IPS-15b (cell line): ENCODE measurements at regions not wholly inside any gene's neighbourhood (a gene's known extent, or its start where the extent isn't known, plus 50 kb on each side); places are given as distances from the start of the nearest gene placed in this dataset.

Experiments used
- H3K27me3 ChIP-seq: one replicate; pipeline ENCODE4 v1.6.1; 2013; ENCODE audit warnings: low read length; ENCODE audit not compliant: control insufficient read depth, insufficient read depth
- H3K36me3 ChIP-seq: one replicate; pipeline ENCODE4 v1.6.1; 2013; ENCODE audit warnings: low read length; ENCODE audit not compliant: control insufficient read depth, insufficient read depth
- H3K4me1 ChIP-seq: one replicate; pipeline ENCODE4 v1.6.1; 2013; ENCODE audit warnings: mild to moderate bottlenecking, low read length; ENCODE audit not compliant: control insufficient read depth, insufficient read depth
- H3K4me3 ChIP-seq: one replicate; pipeline ENCODE4 v1.5.1; 2013; ENCODE audit warnings: low read depth, low read length
- H3K9ac ChIP-seq: one replicate; pipeline ENCODE4 v1.6.1; 2013; ENCODE audit warnings: low read depth, mild to moderate bottlenecking, low read length
- H3K9me3 ChIP-seq: one replicate; pipeline ENCODE4 v1.6.1; 2013; ENCODE audit warnings: mild to moderate bottlenecking, low read length; ENCODE audit not compliant: control insufficient read depth, insufficient read depth

DNA sequence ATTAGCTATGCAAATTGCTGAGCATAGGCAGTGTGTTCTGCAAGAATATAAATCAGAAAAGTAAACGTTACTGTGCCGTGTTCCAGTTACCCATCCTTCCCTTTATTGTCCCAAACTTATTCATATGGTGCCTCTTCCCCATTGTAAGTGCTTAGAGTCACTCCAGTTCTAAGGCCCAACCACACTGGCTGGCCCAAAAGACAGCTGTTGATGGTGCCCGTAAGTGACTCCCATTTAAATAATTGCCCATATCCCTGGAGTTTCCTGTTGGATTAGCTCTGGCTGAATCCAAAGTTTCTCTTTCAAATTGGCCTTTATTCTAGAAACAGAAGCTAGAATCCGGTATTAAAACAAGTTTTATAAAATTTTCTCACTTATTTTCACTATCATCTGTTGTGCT, 400.1 kb upstream of the DDHD1 start:
- Histone ChIP-seq H3K4me3 (no peak overlapping the region), H3K9ac (no peak overlapping the region), H3K36me3 (no peaks in the 10 kb centered on the region), H3K9me3 (no peaks in the 10 kb centered on the region), H3K4me1 (no peaks in the 10 kb centered on the region), H3K27me3 (no peaks in the 10 kb centered on the region)

DNA sequence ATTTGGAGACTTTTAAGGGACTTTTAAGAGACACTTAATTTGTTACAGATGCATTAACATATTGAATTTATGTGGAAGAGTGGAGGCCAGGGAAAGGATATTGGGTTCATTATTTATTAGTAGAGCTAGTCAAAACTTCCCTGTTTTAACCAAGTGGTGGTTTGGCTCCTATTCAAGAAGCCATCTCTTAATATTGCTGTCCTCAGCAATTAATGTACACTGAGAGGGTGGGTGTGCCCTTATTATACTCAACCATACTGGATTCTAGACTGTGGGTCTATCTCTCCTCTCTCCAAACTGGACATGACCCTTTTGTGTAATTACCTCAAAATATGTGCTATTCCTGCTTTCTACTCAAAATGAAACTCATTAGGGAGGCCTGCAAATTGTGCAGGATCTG, 398.7 kb upstream of the DDHD1 start:
- Histone ChIP-seq H3K36me3 (no peaks in the 10 kb centered on the region), H3K27me3 (no peaks in the 10 kb centered on the region), H3K4me3 (no peak overlapping the region), H3K4me1 (no peaks in the 10 kb centered on the region), H3K9me3 (no peaks in the 10 kb centered on the region), H3K9ac (no peak overlapping the region)

DNA sequence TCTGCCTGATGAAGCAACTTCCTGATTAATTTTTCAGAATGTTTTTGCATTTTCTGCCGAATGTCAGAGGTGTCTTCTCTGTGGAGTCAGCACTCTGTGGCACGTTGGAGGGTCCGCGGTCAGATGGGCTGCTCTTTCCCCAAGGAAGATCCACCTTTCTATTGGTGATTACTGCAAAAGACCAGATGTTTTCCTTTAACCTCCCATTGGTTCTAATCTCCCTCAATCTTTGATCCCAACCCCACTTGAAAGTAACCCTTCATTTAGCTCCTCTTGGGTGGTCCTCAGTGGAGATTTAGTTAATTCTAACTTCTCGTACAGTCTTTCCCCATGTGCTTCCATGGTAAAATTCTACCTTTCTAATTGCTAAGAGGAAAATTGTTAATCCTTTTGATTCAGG, 397.7 kb upstream of the DDHD1 start:
- no peaks in the 10 kb centered on the region for H3K9me3 ChIP-seq
- no peaks in the 10 kb centered on the region for H3K27me3 ChIP-seq
- H3K9ac ChIP-seq = no peak overlapping the region
- no peaks in the 10 kb centered on the region for H3K36me3 ChIP-seq
- H3K4me3 ChIP-seq = no peak overlapping the region
- no peaks in the 10 kb centered on the region for H3K4me1 ChIP-seq

DNA sequence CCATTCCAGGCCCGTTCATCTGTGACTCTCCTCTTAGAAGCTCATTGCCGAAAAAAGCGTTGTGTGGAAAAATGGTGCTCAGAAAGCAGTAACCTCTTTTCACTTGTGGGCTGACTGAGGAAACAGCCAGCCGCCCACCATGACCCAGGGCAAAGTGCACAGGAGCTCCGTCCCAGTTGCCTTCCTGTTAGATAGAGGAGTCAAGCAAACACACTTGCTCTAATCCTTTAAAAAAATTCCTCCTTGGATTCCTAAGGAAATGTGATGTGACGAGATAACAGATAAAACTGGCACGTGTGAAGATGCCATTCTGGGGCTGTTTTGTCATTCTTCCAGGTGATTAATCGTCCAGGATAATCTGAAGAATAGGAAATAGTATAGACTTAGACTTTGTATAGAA, 396.8 kb upstream of the DDHD1 start:
- Histone ChIP-seq H3K36me3 (no peaks in the 10 kb centered on the region), H3K4me1 (no peaks in the 10 kb centered on the region), H3K27me3 (no peaks in the 10 kb centered on the region), H3K9me3 (no peaks in the 10 kb centered on the region), H3K9ac (no peak overlapping the region), H3K4me3 (no peak overlapping the region)

DNA sequence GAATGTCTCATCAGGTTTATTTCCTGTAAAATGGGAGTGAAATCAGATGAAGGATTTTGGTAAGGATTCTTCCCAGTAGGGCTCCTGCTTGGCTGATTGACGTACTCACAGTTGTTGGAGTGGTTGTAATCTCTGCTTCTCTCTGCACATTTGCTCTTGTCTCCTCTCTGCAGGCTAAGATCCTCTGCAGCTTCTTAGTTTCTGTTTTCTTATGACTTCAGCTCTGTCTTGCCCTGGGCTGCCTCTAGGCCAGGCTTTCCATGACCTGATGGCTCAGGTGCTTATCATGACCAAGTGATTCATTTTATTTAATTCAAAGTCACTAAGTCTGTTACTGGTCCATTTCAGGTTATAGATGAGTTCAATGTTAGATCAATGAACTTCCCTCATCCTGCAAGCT, 394.5 kb upstream of the DDHD1 start:
- no peak overlapping the region for H3K9ac ChIP-seq
- H3K9me3 ChIP-seq = no peaks in the 10 kb centered on the region
- H3K36me3 ChIP-seq = no peaks in the 10 kb centered on the region
- H3K27me3 ChIP-seq = no peaks in the 10 kb centered on the region
- H3K4me3 ChIP-seq = no peak overlapping the region
- H3K4me1 ChIP-seq = no peaks in the 10 kb centered on the region

DNA sequence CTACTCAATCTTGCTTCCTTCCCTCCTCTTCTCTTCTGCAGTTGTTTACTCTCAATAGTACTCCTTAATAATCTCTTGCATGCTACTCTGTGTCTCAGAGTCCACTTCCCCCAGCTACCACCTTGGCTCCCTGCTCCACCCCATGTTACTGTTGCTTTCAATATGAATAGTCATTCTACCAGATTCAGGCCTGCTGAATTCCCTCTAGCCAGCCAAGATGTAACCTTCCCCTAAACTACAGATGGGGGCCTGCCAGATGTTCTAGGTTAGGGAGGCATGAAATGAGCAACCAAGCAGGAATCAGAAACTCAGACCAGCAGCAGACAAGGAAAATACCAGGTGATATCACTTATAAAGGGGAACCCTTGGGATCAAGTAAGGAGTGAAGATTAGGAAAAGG, 392.1 kb upstream of the DDHD1 start:
- H3K4me3 ChIP-seq = no peak overlapping the region
- H3K4me1 ChIP-seq = no peaks in the 10 kb centered on the region
- no peaks in the 10 kb centered on the region for H3K9me3 ChIP-seq
- H3K27me3 ChIP-seq = no peaks in the 10 kb centered on the region
- no peak overlapping the region for H3K9ac ChIP-seq
- no peaks in the 10 kb centered on the region for H3K36me3 ChIP-seq

DNA sequence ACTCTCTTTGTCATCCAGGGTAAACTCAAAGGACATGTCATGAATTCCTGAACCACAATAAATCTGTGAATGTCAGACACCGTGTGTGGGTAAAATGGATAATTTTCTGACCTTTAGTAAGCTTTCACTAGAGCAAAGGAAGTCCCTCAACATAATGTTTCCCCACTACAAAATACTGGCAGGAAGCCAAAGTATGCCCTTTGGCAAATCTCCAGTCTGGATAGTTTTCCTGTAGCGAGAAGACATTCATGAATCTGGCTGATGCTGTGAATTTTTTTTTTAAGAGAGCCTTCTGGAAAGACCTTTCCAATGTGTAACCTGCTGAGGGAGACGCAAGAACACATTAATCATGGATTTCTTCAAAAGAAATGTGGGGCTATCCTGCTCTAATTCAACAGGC, 389.6 kb upstream of the DDHD1 start:
- H3K9ac ChIP-seq = no peak overlapping the region
- H3K36me3 ChIP-seq = no peaks in the 10 kb centered on the region
- no peak overlapping the region for H3K4me3 ChIP-seq
- no peaks in the 10 kb centered on the region for H3K27me3 ChIP-seq
- no peaks in the 10 kb centered on the region for H3K9me3 ChIP-seq
- H3K4me1 ChIP-seq = no peaks in the 10 kb centered on the region

DNA sequence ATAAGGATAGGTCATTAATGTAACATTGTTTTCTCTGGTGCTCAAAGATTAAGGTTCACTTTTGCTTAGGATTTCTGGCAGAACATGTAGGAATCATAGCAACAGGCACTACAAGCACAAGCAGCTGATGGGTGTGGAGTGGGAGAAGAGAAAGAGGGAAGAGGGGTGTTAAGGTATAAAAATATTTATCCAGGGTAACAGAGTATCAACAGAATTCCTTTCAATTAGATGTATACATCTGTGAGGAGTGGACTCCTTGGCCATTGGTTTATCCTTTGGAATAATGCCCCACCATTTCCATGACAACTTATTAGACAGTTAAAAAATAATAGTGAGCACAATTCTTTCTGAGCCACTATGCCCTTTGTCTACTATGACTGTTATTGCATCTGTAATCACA, 388.3 kb upstream of the DDHD1 start:
- no peaks in the 10 kb centered on the region for H3K4me1 ChIP-seq
- H3K36me3 ChIP-seq = no peaks in the 10 kb centered on the region
- no peaks in the 10 kb centered on the region for H3K9me3 ChIP-seq
- no peak overlapping the region for H3K4me3 ChIP-seq
- no peaks in the 10 kb centered on the region for H3K27me3 ChIP-seq
- no peak overlapping the region for H3K9ac ChIP-seq

DNA sequence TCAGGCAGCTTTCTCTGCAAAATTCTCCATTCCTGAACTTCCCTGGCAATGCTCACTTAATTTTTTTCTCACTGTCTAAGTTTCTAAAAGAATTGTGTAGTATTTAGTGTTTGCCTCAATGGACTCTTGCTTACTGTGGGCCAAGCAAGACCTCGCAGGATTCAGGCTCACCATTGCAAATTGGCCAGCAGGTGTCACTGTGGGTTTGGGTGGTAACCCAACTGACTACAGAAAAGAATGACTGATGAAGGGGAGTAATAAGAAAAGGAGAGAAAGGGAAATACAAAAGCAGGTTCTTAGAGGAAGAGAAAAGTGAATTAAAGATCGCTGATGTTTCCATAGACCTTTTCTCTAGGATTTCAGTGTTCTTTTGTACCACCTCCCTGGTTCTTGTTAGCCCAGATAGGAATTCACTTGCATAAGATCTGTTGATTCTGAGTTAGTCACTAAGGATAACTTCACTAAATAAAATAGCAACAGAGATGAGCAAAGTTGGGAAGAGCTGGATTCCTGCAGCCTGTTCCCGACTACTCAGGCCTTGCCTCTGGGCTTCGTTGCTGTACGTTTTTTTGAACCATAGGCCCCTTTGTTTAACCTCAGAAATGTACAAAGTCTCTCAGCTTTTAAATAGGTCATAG, 386.5 kb upstream of the DDHD1 start:
- no peaks in the 10 kb centered on the region for H3K9me3 ChIP-seq
- H3K4me1 ChIP-seq = no peaks in the 10 kb centered on the region
- H3K9ac ChIP-seq = no peak overlapping the region
- H3K36me3 ChIP-seq = no peaks in the 10 kb centered on the region
- no peaks in the 10 kb centered on the region for H3K27me3 ChIP-seq
- H3K4me3 ChIP-seq = no peak overlapping the region

DNA sequence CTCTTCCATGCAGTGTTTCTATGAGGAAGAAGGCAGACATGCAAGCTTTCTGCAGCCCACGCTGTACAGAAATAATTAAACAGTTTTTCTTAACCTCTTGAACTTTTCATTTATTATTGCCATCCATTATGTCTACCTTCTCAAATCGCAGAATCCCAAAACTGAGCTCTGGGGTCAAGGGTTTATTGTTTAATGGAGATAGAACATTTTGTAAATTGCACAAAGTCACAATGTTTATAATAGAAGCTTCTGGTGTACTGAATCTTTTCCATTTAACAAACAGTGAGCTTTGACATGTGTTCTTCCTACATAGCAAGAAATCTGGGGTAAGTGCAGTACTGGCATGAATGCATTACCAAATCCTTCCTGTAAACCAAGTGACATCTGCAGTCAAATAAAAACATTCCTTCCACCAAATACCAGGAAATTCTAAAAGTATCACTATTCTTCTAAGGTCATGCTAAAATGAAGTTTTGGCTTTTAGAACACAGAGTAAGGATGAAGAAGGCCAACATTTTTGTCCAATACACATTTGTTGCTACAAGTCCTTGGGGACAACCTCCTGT, 385.3 kb upstream of the DDHD1 start:
- H3K4me3 ChIP-seq = no peak overlapping the region
- H3K36me3 ChIP-seq = no peaks in the 10 kb centered on the region
- H3K4me1 ChIP-seq = no peaks in the 10 kb centered on the region
- no peaks in the 10 kb centered on the region for H3K27me3 ChIP-seq
- no peak overlapping the region for H3K9ac ChIP-seq
- no peaks in the 10 kb centered on the region for H3K9me3 ChIP-seq

DNA sequence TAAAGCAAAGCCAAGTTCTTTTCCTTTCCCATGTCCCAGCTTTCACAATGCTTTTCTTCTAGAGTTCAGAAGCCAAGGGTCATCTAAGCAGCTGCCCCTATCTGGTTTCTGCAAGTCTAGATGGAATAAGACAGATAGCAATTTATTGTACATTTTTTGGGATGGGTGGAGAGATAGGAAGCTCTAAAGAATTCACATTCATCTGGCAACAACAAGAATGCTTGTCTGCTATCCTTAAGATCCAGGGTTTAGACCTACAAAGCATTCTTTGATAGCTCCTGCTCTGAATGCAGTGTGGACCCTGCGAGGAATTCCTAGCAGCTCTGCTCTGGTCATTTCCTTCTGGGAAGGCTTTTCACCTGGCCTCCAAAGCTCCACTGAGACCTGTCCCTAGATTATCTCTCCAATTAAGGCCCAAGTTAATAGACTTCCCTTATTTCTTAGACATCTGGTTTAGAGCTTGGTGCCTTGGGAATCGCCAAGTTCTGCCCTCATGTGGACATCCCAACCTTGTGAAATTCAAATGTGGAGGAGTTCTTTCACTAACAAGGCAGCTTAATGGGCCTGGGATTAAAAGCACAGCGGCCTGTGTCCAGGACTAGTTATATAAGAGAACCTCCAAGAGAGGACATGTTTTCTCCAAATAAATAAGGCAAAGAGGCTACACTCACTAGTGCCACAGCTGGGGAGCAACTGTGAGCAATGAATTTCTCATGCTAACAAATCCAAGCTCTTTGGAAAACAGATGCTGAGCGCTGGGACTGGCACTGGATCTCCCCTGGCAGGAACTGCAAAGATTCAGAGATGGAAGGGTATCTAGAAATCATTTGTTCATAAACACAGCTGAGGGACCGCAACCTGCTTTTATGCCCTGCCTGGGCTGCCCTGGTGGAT, 384.5 kb upstream of the DDHD1 start:
- Histone ChIP-seq H3K36me3 (no peaks in the 10 kb centered on the region), H3K27me3 (no peaks in the 10 kb centered on the region), H3K9me3 (no peaks in the 10 kb centered on the region), H3K9ac (no peak overlapping the region), H3K4me1 (no peaks in the 10 kb centered on the region), H3K4me3 (no peak overlapping the region)

DNA sequence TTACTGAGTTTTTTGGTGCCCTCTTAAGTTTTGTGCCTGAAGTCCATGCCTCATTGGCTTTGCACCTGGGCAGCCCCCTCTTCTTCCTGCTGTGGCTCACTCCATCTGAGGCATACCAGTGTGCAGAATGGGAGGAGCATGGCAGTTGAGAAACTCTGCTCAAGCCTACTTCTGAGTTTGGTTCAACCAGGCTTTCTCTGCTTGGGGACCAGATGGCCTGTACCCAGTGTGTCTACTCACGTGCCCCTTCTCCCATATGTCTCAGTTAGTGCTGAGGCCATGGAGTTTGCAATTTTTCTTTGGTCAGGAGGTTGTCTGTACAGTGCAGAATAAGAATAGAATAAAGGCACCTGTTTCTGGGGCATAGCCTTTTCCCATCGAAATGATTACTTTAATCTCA, 383.3 kb upstream of the DDHD1 start:
- no peaks in the 10 kb centered on the region for H3K27me3 ChIP-seq
- no peak overlapping the region for H3K9ac ChIP-seq
- no peaks in the 10 kb centered on the region for H3K36me3 ChIP-seq
- no peak overlapping the region for H3K4me3 ChIP-seq
- no peaks in the 10 kb centered on the region for H3K4me1 ChIP-seq
- no peaks in the 10 kb centered on the region for H3K9me3 ChIP-seq
